ENCODE measurements at regions not wholly inside any gene's neighbourhood (a gene's known extent, or its start where the extent isn't known, plus 50 kb on each side); places are given as distances from the start of the nearest gene placed in this dataset.

DNA sequence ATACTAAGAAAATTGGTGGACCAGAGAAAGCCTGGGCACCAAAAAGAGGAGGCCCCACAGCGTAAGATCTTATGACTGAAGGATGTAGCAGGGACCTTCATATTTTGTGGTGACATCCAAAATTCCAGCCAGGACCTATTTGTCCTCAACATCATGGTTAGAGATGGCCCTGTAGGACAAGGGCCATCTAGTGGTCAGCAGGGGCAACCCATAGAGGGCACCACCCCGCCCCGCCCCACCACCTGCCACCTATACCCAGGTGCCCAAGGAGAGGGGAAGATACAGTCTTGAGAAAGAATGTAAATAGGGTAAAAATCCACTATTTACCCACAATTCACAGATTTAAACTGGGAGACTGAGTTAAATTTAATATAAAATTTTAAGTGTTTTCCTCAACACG is 59.6 kb upstream of the TMEM163 start:
- DNase-seq (peak; percentile 46 to 71 (median 58)), ATAC-seq (peak; percentile 73)
- TF ChIP-seq CTCF (IDR thresholded peaks at IDR 0.05) (peak; percentile 17 to 69 (median 57)), POLR2A (IDR thresholded peaks at IDR 0.05) (no peak)
- 86 to 87% methylated on average over 4 of the region's 4 CpGs for WGBS, 2 donors
- no peaks in the 10 kb centered on the region for H3K36me3 ChIP-seq (replicated peaks in 1 of 2; ENCODE audit: insufficient read depth in 1 of 2, low read depth in 2 of 2)
- H3K4me1 ChIP-seq: peaks cover 3% of the 10 kb centered on the region
- H3K27me3 ChIP-seq: no peaks in the 10 kb centered on the region
- no peaks in the 10 kb centered on the region for H3K9me3 ChIP-seq
- H3K27ac ChIP-seq: no peak overlapping the region
- intact Hi-C loops (cut with DNase I): no loop called here
- no peak overlapping the region for H3K4me3 ChIP-seq

- ATAC-seq: no peak
Observed at GRCh38 chr2:134780972-134781371, 57.4 kb upstream of the ACMSD start.

DNA sequence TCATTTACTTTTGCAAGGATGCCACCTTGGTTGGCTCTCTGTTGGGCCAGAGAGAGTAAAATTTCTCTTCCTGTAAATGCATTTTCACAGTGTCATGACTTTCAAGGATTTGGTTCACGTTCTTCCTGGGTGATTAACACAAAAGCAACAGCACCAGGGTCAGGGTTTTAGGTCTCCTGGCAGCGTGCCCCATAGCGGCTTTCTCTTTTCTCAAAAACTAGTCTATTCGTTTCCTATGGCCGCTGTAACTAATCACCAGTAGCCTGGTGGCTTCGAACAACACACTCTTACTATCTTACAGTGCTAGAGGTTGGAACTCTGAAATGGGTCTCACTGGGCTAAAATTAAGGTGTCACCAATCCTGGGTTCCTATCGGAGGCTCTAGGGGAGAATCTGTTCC is 56.3 kb upstream of the ACMSD start:
- no peaks in the 10 kb centered on the region for H3K36me3 ChIP-seq (replicated peaks in 1 of 2; ENCODE audit: insufficient read depth in 1 of 2, low read depth in 2 of 2)
- H3K27me3 ChIP-seq: no peaks in the 10 kb centered on the region
- no peaks in the 10 kb centered on the region for H3K9me3 ChIP-seq
- ATAC-seq (no peak), DNase-seq (no peak)
- no peak for TF ChIP-seq POLR2A (IDR thresholded peaks at IDR 0.05)
- no peak for TF ChIP-seq CTCF (IDR thresholded peaks at IDR 0.05)
- no peaks in the 10 kb centered on the region for H3K4me1 ChIP-seq
- WGBS, 2 donors: 76 to 85% methylated on average over 7 of the region's 7 CpGs
- intact Hi-C loops (cut with DNase I): no loop called here
- no peak overlapping the region for H3K4me3 ChIP-seq
- no peak overlapping the region for H3K27ac ChIP-seq

More at GRCh38 chr2:134780972-134781371, 57.4 kb upstream of the ACMSD start:
- no peak overlapping the region for H3K27ac ChIP-seq
- 58 to 76% methylated on average over 1 of the region's 1 CpG for WGBS, 2 donors
- H3K36me3 ChIP-seq (replicated peaks in 1 of 2; ENCODE audit: insufficient read depth in 1 of 2, low read depth in 2 of 2): no peaks in the 10 kb centered on the region
- no peaks in the 10 kb centered on the region for H3K27me3 ChIP-seq
- DNase-seq: no peak
- H3K4me3 ChIP-seq: no peak overlapping the region
- intact Hi-C loops (cut with DNase I): no loop called here
- H3K4me1 ChIP-seq: no peaks in the 10 kb centered on the region
- no peaks in the 10 kb centered on the region for H3K9me3 ChIP-seq
- TF ChIP-seq CTCF (IDR thresholded peaks at IDR 0.05) (no peak), POLR2A (IDR thresholded peaks at IDR 0.05) (no peak)

GRCh38 chr2:134782792-134783191 is 55.6 kb upstream of the ACMSD start:
- intact Hi-C loops (cut with DNase I): no loop called here
- ATAC-seq (peak; percentile 15), DNase-seq (peak in 1 of 4 donors; percentile 18)
- WGBS, 2 donors: 14 to 43% methylated on average over 3 of the region's 3 CpGs
- Histone ChIP-seq H3K9me3 (no peaks in the 10 kb centered on the region), H3K4me1 (no peaks in the 10 kb centered on the region), H3K27me3 (no peaks in the 10 kb centered on the region), H3K36me3 (replicated peaks in 1 of 2; ENCODE audit: insufficient read depth in 1 of 2, low read depth in 2 of 2) (no peaks in the 10 kb centered on the region), H3K4me3 (no peak overlapping the region), H3K27ac (no peak overlapping the region)
- TF ChIP-seq POLR2A (IDR thresholded peaks at IDR 0.05): no peak
- peak in 3 of 7 experiments; percentile 11 to 50 (median 30) for TF ChIP-seq CTCF (IDR thresholded peaks at IDR 0.05)

DNA sequence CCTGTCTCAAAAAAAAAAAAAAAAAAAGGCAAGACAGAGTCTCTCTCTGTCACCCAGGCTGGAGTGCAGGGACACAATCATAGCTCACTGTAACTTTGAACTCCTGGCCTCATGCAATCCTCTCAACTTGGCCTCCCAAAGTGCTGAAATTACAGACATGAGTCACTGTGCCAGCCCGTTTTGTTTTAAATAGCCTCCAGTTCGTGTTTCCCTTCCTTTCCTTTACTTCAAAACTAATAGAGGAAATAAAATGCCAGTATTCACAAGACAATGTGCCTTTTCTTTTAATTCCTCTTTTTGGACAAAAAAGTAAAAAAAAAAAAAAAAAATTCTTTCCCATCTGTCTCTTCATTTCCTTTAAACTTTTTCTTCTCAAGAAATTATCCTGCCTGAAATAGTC is 54.5 kb upstream of the ACMSD start:
- no peak for ATAC-seq
- no peaks in the 10 kb centered on the region for H3K36me3 ChIP-seq (replicated peaks in 1 of 2; ENCODE audit: insufficient read depth in 1 of 2, low read depth in 2 of 2)

More for the DNA sequence above, 54.5 kb upstream of the ACMSD start:
- no peak overlapping the region for H3K27ac ChIP-seq
- no peak overlapping the region for H3K4me3 ChIP-seq
- H3K9me3 ChIP-seq: no peaks in the 10 kb centered on the region
- intact Hi-C loops (cut with DNase I): no loop called here
- no peaks in the 10 kb centered on the region for H3K4me1 ChIP-seq
- peak in 1 of 4 donors; percentile 29 for DNase-seq
- 68 to 72% methylated on average over 2 of the region's 2 CpGs for WGBS, 2 donors
- H3K27me3 ChIP-seq: no peaks in the 10 kb centered on the region
- TF ChIP-seq CTCF (IDR thresholded peaks at IDR 0.05) (no peak), POLR2A (IDR thresholded peaks at IDR 0.05) (no peak)
